Subcutaneous abdominal adipose tissue (tissue), 5 donors: ENCODE measurements at regions not wholly inside any gene's neighbourhood (a gene's known extent, or its start where the extent isn't known, plus 50 kb on each side); places are given as distances from the start of the nearest gene placed in this dataset.

Experiments
- H3K27ac ChIP-seq: one replicate; pipeline ENCODE4 v1.7.0; 2013; ENCODE audit warnings: low read depth, mild to moderate bottlenecking, inconsistent platforms, low read length, moderate library complexity
- H3K27me3 ChIP-seq, 5 donors: one replicate each; pipeline ENCODE4 v1.7.0; 2013; ENCODE audit warnings: low read length in 5 of 5, inconsistent platforms in 1 of 5; ENCODE audit not compliant: control insufficient read depth in 5 of 5, insufficient read depth in 4 of 5
- H3K36me3 ChIP-seq, 5 donors: one replicate each; pipeline ENCODE4 v1.7.0; 2013; ENCODE audit warnings: low read length in 5 of 5; ENCODE audit not compliant: control insufficient read depth in 5 of 5, insufficient read depth in 5 of 5
- H3K4me1 ChIP-seq, 5 donors: one replicate each; pipeline ENCODE4 v1.7.0; 2013; ENCODE audit warnings: low read length in 5 of 5, mild to moderate bottlenecking in 3 of 5, moderate library complexity in 1 of 5; ENCODE audit not compliant: control insufficient read depth in 5 of 5, insufficient read depth in 5 of 5
- H3K4me3 ChIP-seq, 5 donors: one replicate each; pipeline ENCODE4 v1.7.0; 2013; ENCODE audit warnings: low read length in 5 of 5, low read depth in 1 of 5
- H3K9ac ChIP-seq, 5 donors: one replicate each; pipeline ENCODE4 v1.7.0; 2013; ENCODE audit warnings: low read length in 5 of 5, mild to moderate bottlenecking in 4 of 5, moderate library complexity in 3 of 5
- H3K9me3 ChIP-seq, 5 donors: one replicate each; pipeline ENCODE4 v1.7.0; 2013; ENCODE audit warnings: low read length in 5 of 5; ENCODE audit not compliant: control insufficient read depth in 5 of 5
- donor health status: healthy.
- donor health status: healthy.
- donor health status: healthy.
- donor health status: healthy.
- donor health status: healthy.

DNA sequence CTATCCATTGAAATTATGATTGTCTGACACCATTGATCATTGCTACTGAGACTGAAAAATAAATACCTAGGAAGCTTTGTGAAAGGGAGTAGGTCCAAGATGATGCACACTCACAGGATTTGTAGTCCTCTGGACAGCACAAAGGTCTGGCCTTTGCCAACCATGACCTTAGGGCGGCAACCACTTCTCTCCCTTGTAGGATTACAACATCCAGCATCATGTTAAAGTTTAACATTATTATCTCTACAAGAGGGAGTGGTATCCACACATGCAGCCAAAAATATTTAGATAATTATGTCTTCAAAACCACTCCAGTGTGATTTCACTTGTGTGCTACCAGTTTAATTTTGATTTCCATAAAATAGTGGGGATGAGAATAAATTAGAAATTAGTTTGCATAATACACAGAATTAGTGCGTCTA is 51.1 kb upstream of the NHSL1 start:
- Histone ChIP-seq H3K27ac (peak overlapping the region; percentile 16), H3K4me3 (no peak overlapping the region), H3K4me1 (peaks cover 3 to 20% (median 5%) of the 10 kb centered on the region in 5 donors)

DNA sequence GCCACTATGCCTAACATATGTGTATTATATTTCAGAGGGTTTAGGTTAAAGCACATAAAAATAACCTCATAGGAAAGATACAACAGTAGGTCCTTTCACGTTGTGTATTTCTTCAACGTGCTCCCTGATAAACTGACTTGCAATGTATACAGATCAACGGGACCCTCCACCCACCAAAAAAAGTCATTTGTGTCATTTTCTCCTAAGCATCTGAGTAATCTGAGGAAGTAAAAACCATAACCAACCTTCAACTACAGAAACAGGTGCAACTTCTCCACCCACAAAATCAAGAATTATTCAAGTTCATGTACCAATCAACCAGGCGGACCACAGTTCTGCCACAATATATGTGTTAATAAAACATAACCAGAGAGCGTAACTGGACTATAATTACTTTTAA is 54.9 kb upstream of the NHSL1 start:
- Histone ChIP-seq H3K4me3 (no peak overlapping the region), H3K27ac (no peak overlapping the region), H3K27me3 (no peaks in the 10 kb centered on the region), H3K36me3 (no peaks in the 10 kb centered on the region), H3K4me1 (peaks cover 0 to 10% (median 0%) of the 10 kb centered on the region in 5 donors), H3K9ac (no peak overlapping the region), H3K9me3 (no peaks in the 10 kb centered on the region)

More for the DNA sequence above, 51.1 kb upstream of the NHSL1 start:
- Histone ChIP-seq H3K9ac (no peak overlapping the region), H3K27me3 (peaks cover 0 to 8% (median 0%) of the 10 kb centered on the region in 5 donors), H3K36me3 (no peaks in the 10 kb centered on the region), H3K9me3 (no peaks in the 10 kb centered on the region)

DNA sequence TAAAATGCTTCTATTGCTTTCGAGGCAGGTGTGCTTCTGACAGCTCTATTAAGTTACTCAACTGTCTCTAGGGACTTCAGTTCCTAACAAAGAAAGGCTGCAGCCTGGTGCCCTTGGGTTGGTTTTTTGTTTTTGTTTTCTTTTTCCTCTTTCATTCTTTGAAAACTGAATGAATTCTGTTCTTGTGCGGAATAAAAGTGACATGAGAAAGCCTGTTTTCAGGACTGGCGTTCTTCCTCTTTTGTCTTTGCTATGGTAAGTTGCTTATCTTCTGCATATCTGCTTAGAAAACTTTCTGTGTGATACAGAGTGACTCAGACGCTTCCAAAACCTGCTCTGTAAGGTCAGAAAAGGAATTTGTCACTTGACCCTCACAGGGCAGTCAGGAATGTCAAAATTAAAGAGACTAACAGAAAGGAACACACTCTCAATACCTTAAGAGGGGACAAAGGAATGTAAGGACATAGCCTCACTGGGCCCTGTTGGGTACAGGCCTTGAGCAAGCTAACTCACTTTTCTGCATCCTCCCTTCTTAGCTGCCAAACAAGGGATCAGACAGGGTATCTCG is 56.2 kb upstream of the NHSL1 start:
- H3K9ac ChIP-seq: no peak overlapping the region
- no peak overlapping the region for H3K27ac ChIP-seq
- H3K27me3 ChIP-seq: no peaks in the 10 kb centered on the region
- no peak overlapping the region for H3K4me3 ChIP-seq
- peaks cover 0 to 10% (median 0%) of the 10 kb centered on the region in 5 donors for H3K4me1 ChIP-seq
- H3K9me3 ChIP-seq: no peaks in the 10 kb centered on the region
- H3K36me3 ChIP-seq: no peaks in the 10 kb centered on the region

DNA sequence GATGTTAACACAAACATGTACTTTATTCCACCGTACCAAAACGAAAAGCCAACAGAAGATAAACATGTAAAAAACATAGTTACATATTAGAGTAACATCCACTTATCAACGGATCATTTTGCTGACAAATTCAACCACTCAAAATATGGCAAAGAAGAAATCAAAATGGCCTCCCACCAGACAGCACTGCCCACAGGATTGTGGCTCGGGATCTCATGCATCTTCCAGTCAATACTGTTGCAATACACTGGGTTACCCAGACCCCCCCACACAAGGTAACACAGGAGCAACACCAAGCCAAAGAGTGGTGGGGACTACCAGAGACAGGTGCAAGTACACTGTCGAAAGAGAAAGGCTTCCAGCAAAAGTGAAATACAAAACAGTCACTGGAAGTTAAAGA is 57.9 kb upstream of the NHSL1 start:
- H3K36me3 ChIP-seq: no peaks in the 10 kb centered on the region
- H3K27me3 ChIP-seq: no peaks in the 10 kb centered on the region
- no peaks in the 10 kb centered on the region for H3K9me3 ChIP-seq
- no peak overlapping the region for H3K27ac ChIP-seq
- no peak overlapping the region for H3K4me3 ChIP-seq
- no peak overlapping the region for H3K9ac ChIP-seq
- H3K4me1 ChIP-seq: peaks cover 0 to 9% (median 0%) of the 10 kb centered on the region in 5 donors

DNA sequence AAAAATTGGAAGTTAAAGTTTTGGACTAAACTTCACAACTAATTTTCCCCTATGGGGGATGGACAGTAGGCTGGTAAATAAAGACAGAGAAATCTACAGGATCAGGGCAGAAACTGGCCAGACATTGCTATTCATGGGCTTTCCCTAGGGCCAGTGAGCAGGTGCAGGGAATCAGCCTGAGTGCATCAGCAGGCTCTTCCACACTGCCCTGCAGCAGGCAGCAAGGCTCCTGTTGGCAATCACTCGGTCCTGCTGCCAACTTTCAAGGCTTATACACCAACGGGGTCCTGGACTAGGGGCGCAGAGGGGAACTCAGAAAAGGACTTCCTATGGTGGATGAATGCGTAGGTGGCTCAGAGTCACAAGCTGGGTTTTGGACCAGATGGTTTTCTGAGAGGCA is 59.8 kb upstream of the NHSL1 start:
- H3K27me3 ChIP-seq: no peaks in the 10 kb centered on the region
- no peak overlapping the region for H3K4me3 ChIP-seq
- no peaks in the 10 kb centered on the region for H3K36me3 ChIP-seq
- H3K4me1 ChIP-seq: peaks cover 0 to 9% (median 0%) of the 10 kb centered on the region in 5 donors
- H3K9me3 ChIP-seq: no peaks in the 10 kb centered on the region
- H3K9ac ChIP-seq: no peak overlapping the region
- H3K27ac ChIP-seq: no peak overlapping the region

DNA sequence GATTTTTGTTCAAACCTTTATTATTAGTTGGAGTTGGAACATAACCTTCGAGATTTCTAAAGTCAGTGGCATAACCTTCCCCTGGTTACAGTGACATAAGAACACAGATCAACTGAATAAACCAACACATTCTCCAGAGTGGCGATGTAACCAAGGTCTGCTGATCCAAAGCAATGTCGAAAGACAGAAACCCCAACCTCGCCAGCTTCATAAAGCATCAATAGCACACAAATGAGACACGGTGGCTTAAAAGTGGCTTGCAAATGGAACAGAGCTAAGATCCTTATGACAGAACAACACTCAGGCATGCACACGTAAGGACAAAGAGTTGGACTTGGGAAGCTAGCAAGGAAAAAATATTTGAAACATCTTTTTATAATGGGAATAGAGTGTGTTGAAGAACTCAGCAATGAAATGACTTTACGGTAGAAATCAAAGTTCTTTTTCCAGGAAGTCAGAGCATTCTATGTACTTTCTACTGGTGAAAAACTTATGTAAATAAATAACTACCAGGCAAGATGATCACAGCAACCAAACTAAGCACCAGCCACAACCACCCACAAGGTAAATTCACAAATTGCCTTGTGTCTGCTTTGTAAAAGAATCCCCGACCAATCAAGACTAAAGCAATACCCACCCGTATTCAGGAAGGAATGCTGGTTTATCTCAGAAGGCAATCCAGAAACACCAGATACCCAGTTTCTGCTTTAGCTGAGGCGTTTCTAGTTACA is 61.0 kb upstream of the NHSL1 start:
- Histone ChIP-seq H3K36me3 (no peaks in the 10 kb centered on the region), H3K27me3 (no peaks in the 10 kb centered on the region), H3K9ac (no peak overlapping the region), H3K4me1 (peaks cover 0 to 5% (median 0%) of the 10 kb centered on the region in 5 donors), H3K4me3 (no peak overlapping the region), H3K27ac (no peak overlapping the region), H3K9me3 (no peaks in the 10 kb centered on the region)

DNA sequence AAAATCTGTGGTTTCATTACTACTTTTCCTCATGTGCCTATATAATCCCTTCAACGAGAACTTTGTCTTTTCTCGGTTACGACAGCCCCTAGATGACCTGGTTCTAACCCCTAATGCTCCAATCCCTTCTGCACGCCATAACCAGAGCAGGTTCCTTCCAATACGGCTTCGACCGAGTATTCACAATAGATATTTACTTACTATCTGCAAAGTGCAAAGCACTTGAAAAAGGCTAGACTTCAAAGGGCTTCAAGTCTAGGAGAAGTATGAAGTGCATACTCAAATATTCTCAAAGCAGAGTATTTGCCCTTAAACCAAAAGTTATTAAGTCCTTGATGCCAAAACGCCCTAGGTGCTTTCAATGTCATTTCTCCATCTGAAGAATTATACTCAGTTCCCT is 63.4 kb upstream of the NHSL1 start:
- Histone ChIP-seq H3K9me3 (no peaks in the 10 kb centered on the region), H3K36me3 (no peaks in the 10 kb centered on the region), H3K4me1 (no peaks in the 10 kb centered on the region), H3K27me3 (no peaks in the 10 kb centered on the region), H3K4me3 (no peak overlapping the region), H3K9ac (no peak overlapping the region), H3K27ac (no peak overlapping the region)

DNA sequence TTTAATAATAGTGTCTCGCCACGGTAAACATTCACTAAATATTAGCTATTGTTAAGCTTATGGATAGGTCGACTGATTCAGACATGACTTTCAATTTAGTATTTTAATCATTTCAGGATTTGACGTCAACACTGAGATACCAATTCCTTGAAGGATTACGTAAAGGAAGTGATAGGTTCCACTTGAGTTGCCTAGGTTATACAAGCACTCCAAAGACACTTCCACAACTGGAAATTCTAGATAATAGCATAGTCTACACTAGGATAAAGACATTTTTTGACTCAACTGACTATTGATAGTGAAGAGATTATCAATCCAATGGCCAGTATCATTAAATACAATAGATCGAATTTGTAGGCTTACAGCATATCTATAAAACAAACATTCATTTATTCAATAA is 63.9 kb upstream of the NHSL1 start:
- Histone ChIP-seq H3K9ac (no peak overlapping the region), H3K4me1 (no peaks in the 10 kb centered on the region), H3K27ac (no peak overlapping the region), H3K27me3 (no peaks in the 10 kb centered on the region), H3K4me3 (no peak overlapping the region), H3K9me3 (no peaks in the 10 kb centered on the region), H3K36me3 (no peaks in the 10 kb centered on the region)

DNA sequence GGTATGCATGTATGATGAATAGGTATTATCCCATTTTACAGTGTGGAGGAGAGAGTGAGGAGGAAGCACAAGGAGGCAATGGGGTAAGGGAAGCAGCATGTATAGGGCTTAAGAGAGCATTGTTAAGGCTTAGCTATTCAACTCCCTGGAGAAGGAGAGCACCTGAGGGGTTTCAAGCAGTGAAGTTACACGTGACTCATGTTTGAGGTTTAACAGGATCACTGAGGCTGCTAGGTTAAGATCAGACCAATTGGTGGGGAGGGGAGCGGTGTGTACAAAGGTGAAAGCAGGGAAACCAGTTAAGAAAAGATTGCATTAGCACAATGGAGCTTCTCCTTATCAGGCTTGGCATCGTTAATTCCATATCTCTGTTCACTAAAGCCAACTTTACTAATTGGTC is 64.4 kb upstream of the NHSL1 start:
- no peak overlapping the region for H3K4me3 ChIP-seq
- no peaks in the 10 kb centered on the region for H3K36me3 ChIP-seq
- H3K4me1 ChIP-seq: no peaks in the 10 kb centered on the region
- H3K27me3 ChIP-seq: no peaks in the 10 kb centered on the region
- H3K9ac ChIP-seq: no peak overlapping the region
- H3K27ac ChIP-seq: no peak overlapping the region
- no peaks in the 10 kb centered on the region for H3K9me3 ChIP-seq

DNA sequence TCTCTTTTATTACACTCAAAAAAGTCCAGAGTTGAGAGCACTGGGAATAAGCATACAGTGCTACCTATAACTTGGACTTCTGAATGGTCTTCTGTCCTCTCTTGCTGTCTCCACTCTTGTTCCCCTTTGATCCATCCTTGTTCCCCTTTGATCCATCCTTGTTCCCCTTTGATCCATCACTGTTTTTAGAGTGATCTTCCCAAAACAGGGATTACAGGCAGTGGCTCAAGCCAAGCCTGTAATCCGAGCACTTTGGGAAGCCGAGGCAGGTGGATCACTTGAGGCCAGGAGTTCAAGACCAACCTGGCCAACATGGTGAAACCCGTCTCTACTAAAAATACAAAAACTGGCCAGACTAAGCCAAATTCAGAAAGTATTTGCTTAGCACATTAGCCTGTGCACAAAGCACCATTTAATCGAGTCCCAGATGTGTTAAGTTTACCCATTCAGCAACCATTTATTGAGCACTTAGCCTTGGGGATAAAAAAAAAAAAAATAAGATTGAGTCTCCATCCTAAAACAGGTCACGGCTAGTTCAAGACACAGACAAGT is 65.0 kb upstream of the NHSL1 start:
- Histone ChIP-seq H3K4me1 (no peaks in the 10 kb centered on the region), H3K27me3 (peaks cover 0 to 4% (median 0%) of the 10 kb centered on the region in 5 donors), H3K9me3 (no peaks in the 10 kb centered on the region), H3K4me3 (no peak overlapping the region), H3K9ac (no peak overlapping the region), H3K36me3 (no peaks in the 10 kb centered on the region), H3K27ac (no peak overlapping the region)
